ENCODE measurements at regions not wholly inside any gene's neighbourhood (a gene's known extent, or its start where the extent isn't known, plus 50 kb on each side); places are given as distances from the start of the nearest gene placed in this dataset.

GRCh38 chr3:80259736-80260135 lies 491.9 kb upstream of the ROBO1 start:
- no peak for TF ChIP-seq CTCF (IDR thresholded peaks at IDR 0.05)
- TF ChIP-seq POLR2AphosphoS5 (IDR thresholded peaks at IDR 0.05; ENCODE audit: low read depth, low read length) = no peak
- no peak for TF ChIP-seq REST (IDR thresholded peaks at IDR 0.05; ENCODE audit: insufficient read depth in 1 of 2, low read depth in 2 of 2, low read length in 1 of 2)

Data from Panc1 (cell line).